ENCODE measurements at regions not wholly inside any gene's neighbourhood (a gene's known extent, or its start where the extent isn't known, plus 50 kb on each side); places are given as distances from the start of the nearest gene placed in this dataset.

DNA sequence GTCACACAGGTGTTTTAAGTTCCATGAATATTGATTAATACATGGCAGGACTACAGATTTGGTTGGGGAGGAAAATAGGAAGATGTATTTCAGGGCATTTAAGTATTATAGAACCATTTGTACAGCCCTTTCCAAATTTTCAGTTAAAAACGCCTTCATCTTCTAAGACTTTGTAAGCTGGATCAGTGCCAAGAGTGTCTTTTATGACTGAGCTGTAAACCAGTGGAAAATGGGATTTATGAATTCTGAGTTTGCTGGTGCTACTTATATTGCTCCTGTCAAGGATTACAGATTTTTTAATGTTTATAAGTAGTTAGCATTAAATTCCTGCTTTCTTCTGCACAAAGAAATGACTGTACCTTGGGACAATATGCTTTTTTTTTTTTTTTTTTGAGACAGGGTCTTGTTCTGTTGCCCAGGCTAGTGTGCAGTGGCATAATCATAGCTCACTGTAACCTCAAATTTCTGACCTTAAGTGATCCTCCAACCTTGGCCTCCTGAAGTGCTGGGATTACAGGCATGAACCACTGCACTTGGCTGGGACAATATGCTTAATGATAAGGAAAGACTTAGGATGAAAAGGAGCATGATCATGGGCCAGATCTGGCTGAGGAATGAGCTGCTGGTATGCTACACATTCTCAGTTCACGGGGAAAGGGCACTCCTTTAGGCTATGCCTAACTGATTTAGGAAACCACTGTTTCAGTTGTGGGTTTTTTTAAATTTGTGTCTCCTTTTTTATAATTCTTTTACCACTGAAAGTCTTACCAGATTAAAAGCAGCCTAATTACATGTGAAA lies 113.6 kb upstream of the MTNR1B start:
- H3K9me3 Mint-ChIP-seq (ENCODE audit: low read depth), result no peaks in the 10 kb centered on the region
- H3K4me3 Mint-ChIP-seq, result no peak overlapping the region
- H3K36me3 Mint-ChIP-seq, result no peaks in the 10 kb centered on the region
- no peak overlapping the region for H3K27ac Mint-ChIP-seq
- H3K27me3 Mint-ChIP-seq, result no peaks in the 10 kb centered on the region
- H3K4me1 Mint-ChIP-seq (ENCODE audit: low read depth), result no peaks in the 10 kb centered on the region

- H3K9me3 Mint-ChIP-seq (ENCODE audit: low read depth), result no peaks in the 10 kb centered on the region
- no peaks in the 10 kb centered on the region for H3K4me1 Mint-ChIP-seq (ENCODE audit: low read depth)
- no peaks in the 10 kb centered on the region for H3K36me3 Mint-ChIP-seq
- no peak overlapping the region for H3K4me3 Mint-ChIP-seq
- no peak overlapping the region for H3K27ac Mint-ChIP-seq
- H3K27me3 Mint-ChIP-seq, result no peaks in the 10 kb centered on the region
These were observed 112.0 kb upstream of the MTNR1B start for GRCh38 chr11:92857407-92857806.

DNA sequence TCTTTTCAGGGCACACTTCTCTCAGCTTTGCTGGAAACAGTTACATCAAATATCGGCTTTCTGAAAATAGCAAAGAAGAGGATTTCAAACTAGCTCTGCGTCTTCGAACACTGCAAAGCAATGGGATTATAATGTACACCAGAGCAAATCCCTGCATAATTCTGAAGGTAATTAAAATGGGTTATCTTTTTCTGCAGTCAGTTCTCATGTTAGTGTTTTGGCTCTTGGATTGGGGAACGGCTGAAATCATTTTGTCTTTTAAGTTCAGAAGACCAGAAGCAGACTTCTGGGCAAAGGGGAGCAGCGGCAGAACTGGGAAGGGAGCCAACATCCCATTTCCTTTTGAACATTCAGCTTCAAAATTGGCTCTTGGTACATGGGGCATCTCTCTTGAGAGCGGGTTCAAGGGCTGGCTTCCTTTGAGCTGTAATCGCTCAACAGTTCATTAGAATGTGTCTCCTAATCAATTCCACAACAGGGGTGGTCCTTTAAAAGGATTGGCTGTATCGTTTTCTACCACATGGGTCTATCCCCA lies 110.2 kb upstream of the MTNR1B start:
- H3K9me3 Mint-ChIP-seq (ENCODE audit: low read depth), result no peaks in the 10 kb centered on the region
- H3K4me1 Mint-ChIP-seq (ENCODE audit: low read depth), result no peaks in the 10 kb centered on the region
- H3K27ac Mint-ChIP-seq, result no peak overlapping the region
- H3K4me3 Mint-ChIP-seq, result no peak overlapping the region
- H3K27me3 Mint-ChIP-seq, result no peaks in the 10 kb centered on the region
- H3K36me3 Mint-ChIP-seq, result no peaks in the 10 kb centered on the region

- H3K36me3 Mint-ChIP-seq, result no peaks in the 10 kb centered on the region
- no peaks in the 10 kb centered on the region for H3K27me3 Mint-ChIP-seq
- H3K4me1 Mint-ChIP-seq (ENCODE audit: low read depth), result no peaks in the 10 kb centered on the region
- H3K9me3 Mint-ChIP-seq (ENCODE audit: low read depth), result no peaks in the 10 kb centered on the region
- H3K4me3 Mint-ChIP-seq, result no peak overlapping the region
- no peak overlapping the region for H3K27ac Mint-ChIP-seq
These were observed 107.8 kb upstream of the MTNR1B start for GRCh38 chr11:92861634-92862033.

DNA sequence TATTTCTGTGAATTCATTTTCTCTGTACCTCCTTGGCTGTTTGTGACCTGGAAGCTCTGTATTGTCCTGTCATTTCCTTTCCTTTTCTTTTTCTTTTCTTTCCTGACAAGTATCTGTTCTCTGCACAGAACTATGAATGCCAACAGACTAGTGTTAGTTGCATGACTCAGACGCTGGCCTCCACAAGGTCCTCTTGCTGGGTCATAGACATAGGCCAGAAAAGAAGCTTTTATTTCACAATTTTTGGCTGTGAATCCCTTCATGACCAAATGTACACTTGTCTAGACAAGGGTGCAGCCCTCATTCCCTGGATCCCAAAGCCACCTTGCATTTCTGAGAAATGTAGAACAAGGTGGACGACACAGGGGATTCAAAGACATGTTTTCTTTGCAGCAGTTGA lies 104.1 kb upstream of the MTNR1B start:
- Mint-ChIP-seq H3K27ac (no peak overlapping the region), H3K4me3 (no peak overlapping the region), H3K4me1 (ENCODE audit: low read depth) (no peaks in the 10 kb centered on the region), H3K27me3 (no peaks in the 10 kb centered on the region), H3K36me3 (no peaks in the 10 kb centered on the region), H3K9me3 (ENCODE audit: low read depth) (no peaks in the 10 kb centered on the region)

DNA sequence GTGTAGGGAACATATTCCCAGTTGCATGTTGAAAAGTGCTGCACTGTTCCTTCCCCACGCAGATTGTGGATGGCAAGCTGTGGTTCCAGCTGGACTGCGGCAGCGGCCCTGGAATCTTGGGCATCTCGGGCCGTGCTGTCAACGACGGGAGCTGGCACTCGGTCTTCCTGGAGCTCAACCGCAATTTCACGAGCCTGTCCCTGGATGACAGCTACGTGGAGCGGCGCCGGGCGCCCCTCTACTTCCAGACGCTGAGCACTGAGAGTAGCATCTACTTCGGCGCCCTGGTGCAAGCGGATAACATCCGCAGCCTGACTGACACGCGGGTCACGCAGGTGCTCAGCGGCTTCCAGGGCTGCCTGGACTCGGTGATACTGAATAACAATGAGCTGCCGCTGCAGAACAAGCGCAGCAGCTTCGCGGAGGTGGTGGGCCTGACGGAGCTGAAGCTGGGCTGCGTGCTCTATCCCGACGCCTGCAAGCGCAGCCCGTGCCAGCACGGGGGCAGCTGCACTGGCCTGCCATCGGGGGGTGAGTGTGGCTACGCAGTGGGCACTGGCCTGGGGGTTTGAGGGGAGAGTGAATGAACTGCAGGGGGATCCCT lies 102.7 kb upstream of the MTNR1B start:
- H3K9me3 Mint-ChIP-seq (ENCODE audit: low read depth), result no peaks in the 10 kb centered on the region
- H3K27me3 Mint-ChIP-seq, result no peaks in the 10 kb centered on the region

DNA sequence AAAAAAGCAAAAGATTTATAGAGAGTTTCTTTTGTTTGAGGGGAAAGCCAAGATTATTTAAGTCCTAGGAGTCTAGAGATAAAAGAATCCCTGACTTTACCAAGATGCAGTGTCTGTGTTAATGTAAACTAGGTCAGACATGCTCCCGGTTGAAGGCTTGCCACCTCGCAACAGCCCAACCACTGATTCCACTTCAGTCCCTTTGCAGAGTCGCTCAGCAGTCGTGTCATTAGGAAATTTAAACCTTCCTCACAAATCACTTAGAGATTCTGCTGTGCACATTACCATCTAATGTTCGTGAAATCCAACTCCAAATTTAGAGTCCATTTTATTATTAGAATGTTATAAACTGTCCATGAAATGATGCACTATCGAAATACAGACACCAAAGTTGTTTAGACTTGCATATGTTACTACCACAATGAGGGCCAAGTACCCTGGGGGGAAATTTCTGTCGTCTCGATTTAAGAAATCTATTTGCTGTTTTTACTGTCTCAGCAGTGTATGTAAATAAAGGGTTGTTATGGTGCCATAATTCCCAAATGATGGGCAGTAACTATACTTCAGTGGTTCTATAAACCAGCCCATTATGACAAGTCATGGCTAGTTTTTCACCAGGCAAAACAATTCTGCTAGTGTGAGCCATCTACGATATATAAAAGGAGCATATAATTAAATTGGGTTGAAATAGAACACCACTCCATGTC lies 101.4 kb upstream of the MTNR1B start:
- H3K4me1 Mint-ChIP-seq (ENCODE audit: low read depth), result no peaks in the 10 kb centered on the region
- H3K9me3 Mint-ChIP-seq (ENCODE audit: low read depth), result no peaks in the 10 kb centered on the region
- no peak overlapping the region for H3K4me3 Mint-ChIP-seq
- no peak overlapping the region for H3K27ac Mint-ChIP-seq
- no peaks in the 10 kb centered on the region for H3K36me3 Mint-ChIP-seq
- H3K27me3 Mint-ChIP-seq, result no peaks in the 10 kb centered on the region

More for the DNA sequence above, 102.7 kb upstream of the MTNR1B start:
- Mint-ChIP-seq H3K4me1 (ENCODE audit: low read depth) (no peaks in the 10 kb centered on the region), H3K36me3 (no peaks in the 10 kb centered on the region), H3K4me3 (no peak overlapping the region), H3K27ac (no peak overlapping the region)

DNA sequence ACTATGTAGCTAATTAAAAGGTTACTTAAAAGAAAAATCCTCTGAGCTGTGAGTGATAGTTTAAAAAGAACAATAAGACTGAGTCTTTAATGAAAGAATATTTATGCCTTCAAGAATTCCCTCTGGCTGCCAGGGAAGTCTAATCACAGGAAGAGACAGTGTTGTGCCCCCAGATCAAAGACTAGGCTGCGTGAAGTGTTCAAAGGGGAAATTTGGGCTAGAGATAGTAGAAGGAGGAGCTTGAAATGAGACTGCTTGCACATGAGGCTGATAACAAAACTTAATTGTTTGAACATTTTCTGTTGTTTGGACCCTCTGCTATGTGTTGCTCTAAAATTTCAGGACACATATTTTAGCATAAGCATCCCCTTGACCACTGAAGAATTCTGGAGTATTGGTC lies 99.7 kb upstream of the MTNR1B start:
- H3K27ac Mint-ChIP-seq, result no peak overlapping the region
- no peaks in the 10 kb centered on the region for H3K27me3 Mint-ChIP-seq
- no peaks in the 10 kb centered on the region for H3K36me3 Mint-ChIP-seq
- H3K9me3 Mint-ChIP-seq (ENCODE audit: low read depth), result no peaks in the 10 kb centered on the region
- H3K4me3 Mint-ChIP-seq, result no peak overlapping the region
- H3K4me1 Mint-ChIP-seq (ENCODE audit: low read depth), result no peaks in the 10 kb centered on the region

DNA sequence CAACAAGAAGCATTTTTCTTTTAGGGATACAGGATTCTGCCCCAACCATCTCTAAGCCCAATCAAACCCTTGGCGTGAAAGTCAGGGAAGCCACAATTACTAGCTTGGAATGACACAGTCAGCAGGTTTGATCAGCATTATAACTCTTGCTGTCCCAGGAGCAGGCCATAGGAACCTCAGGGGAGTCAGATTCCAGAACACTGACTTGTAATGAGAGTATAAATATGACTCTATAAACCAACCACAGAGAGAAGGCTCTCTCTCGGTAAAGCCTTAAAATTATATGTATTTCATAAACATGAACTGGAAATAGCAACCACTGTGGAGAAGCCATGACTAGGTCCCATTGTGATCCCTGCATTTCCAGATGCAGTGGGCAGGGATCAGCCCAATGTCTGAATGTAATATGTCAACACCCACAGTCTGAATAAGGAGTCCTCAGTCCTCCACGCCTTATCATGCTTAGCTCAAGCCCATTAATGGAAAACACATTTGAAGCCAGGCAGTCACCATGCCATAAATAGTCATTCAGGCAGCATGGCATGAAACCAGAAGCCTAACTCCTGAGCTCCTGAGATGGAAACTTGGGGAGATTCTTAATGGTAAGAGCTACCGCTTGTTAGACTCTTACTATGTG lies 99.1 kb upstream of the MTNR1B start:
- Mint-ChIP-seq H3K27ac (no peak overlapping the region), H3K9me3 (ENCODE audit: low read depth) (no peaks in the 10 kb centered on the region)

GRCh38 chr11:92873551-92873950 lies 95.9 kb upstream of the MTNR1B start:
- no peak overlapping the region for H3K4me3 Mint-ChIP-seq
- H3K36me3 Mint-ChIP-seq, result no peaks in the 10 kb centered on the region
- peaks cover 3% of the 10 kb centered on the region for H3K27me3 Mint-ChIP-seq
- no peak overlapping the region for H3K27ac Mint-ChIP-seq
- no peaks in the 10 kb centered on the region for H3K9me3 Mint-ChIP-seq (ENCODE audit: low read depth)
- H3K4me1 Mint-ChIP-seq (ENCODE audit: low read depth), result no peaks in the 10 kb centered on the region

More for the DNA sequence above, 99.1 kb upstream of the MTNR1B start:
- Mint-ChIP-seq H3K4me3 (no peak overlapping the region), H3K27me3 (no peaks in the 10 kb centered on the region), H3K4me1 (ENCODE audit: low read depth) (no peaks in the 10 kb centered on the region), H3K36me3 (no peaks in the 10 kb centered on the region)

DNA sequence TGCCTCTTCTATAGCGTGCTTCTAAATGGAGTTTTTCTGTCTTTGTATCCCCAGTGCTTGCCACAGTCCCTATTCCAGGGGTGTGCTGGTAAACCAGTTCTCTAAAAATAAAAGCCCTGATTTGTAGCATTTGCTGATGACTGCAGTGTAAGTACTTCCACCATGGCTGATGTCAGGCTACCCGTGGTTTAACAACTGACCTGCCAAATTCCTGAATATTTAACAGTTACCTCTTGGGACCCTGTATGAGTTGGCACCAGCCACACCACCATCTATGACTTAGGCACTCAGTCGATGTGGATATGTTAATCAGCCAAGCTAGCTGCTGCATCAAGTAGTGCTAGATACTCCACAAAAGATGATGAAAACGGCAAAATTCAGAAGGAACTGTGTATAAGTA lies 94.0 kb upstream of the MTNR1B start:
- Mint-ChIP-seq H3K27me3 (peaks cover 3% of the 10 kb centered on the region), H3K9me3 (ENCODE audit: low read depth) (no peaks in the 10 kb centered on the region), H3K36me3 (no peaks in the 10 kb centered on the region), H3K4me1 (ENCODE audit: low read depth) (no peaks in the 10 kb centered on the region), H3K4me3 (no peak overlapping the region), H3K27ac (no peak overlapping the region)

GRCh38 chr11:92879086-92879485 lies 90.4 kb upstream of the MTNR1B start:
- no peak overlapping the region for H3K27ac Mint-ChIP-seq

DNA sequence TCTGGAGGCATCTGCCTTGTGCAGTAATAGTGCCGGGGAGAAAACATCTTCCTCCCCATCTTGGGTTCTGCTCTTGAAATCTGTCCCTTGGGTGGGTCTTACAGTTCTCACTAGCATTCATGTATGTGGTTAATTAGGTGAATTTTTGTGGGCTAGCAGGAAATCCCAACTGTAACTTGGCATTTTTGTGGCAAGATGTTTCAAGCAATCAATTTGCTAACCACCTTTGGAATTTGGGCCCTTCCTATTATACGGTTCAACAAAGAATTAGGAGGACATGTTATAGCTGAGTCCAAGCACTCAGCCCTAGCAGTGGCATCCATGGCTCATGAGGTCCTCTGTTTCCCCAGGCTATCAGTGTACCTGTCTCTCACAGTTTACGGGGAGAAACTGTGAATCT lies 89.1 kb upstream of the MTNR1B start:
- Mint-ChIP-seq H3K27ac (no peak overlapping the region), H3K9me3 (ENCODE audit: low read depth) (no peaks in the 10 kb centered on the region), H3K4me1 (ENCODE audit: low read depth) (no peaks in the 10 kb centered on the region), H3K27me3 (peaks cover 3% of the 10 kb centered on the region), H3K36me3 (no peaks in the 10 kb centered on the region), H3K4me3 (no peak overlapping the region)

More at GRCh38 chr11:92879086-92879485, 90.4 kb upstream of the MTNR1B start:
- Mint-ChIP-seq H3K4me3 (no peak overlapping the region), H3K36me3 (no peaks in the 10 kb centered on the region), H3K4me1 (ENCODE audit: low read depth) (no peaks in the 10 kb centered on the region), H3K9me3 (ENCODE audit: low read depth) (no peaks in the 10 kb centered on the region), H3K27me3 (peaks cover 3% of the 10 kb centered on the region)

GRCh38 chr11:92881940-92882450 lies 87.5 kb upstream of the MTNR1B start:
- H3K27me3 Mint-ChIP-seq, result no peaks in the 10 kb centered on the region
- no peak overlapping the region for H3K4me3 Mint-ChIP-seq
- no peaks in the 10 kb centered on the region for H3K36me3 Mint-ChIP-seq
- no peaks in the 10 kb centered on the region for H3K9me3 Mint-ChIP-seq (ENCODE audit: low read depth)
- no peak overlapping the region for H3K27ac Mint-ChIP-seq
- no peaks in the 10 kb centered on the region for H3K4me1 Mint-ChIP-seq (ENCODE audit: low read depth)
